HepG2 (cell line): ENCODE measurements at regions not wholly inside any gene's neighbourhood (a gene's known extent, or its start where the extent isn't known, plus 50 kb on each side); places are given as distances from the start of the nearest gene placed in this dataset.

Source experiments
- ATAC-seq: fragments of 200-7000 bp; cut with Tn5 transposase; 3 replicates; pipeline ENCODE4 v1.9.1; 2020; ENCODE audit warnings: mild to moderate bottlenecking, moderate library complexity
- BruUV-seq: library from RNA; stranded (reverse); fragments of 400-500 nt; replicated peaks from 2 replicates; lab custom pipeline; 2021; lab: Mats Ljungman, UMichigan
- CTCF ChIA-PET: fragments of 300-600 bp; formaldehyde crosslinking; extraction: SDS; loops from one replicate; lab custom pipeline; 2021; ENCODE audit warnings: low total read pairs, inconsistent platforms, low intra/inter-chr PET ratio; lab: Yijun Ruan, JAX
- POLR2A ChIA-PET: fragments of 350-600 bp; sonication (Branson Sonifier 250); formaldehyde crosslinking; loops from one replicate; lab custom pipeline; 2020; ENCODE audit warnings: antibody characterized with exemption, inconsistent platforms; lab: Yijun Ruan, JAX
- DNase-seq: peaks from one replicate; pipeline ENCODE4 v3.0.0-alpha.2; 2015; ENCODE audit warnings: low spot score
- FAIRE-seq: peaks from 3 replicates; lab custom pipeline; 2011; peaks lifted over from hg19 to GRCh38; lab: Jason Lieb, UNC
- H2AFZ ChIP-seq: one replicate; pipeline ENCODE4 v1.6.1; 2011; ENCODE audit warnings: low read length, inconsistent platforms
- H3K27ac ChIP-seq: fragments of 300-600 bp; 3 replicates; pipeline ENCODE4 v1.8.0; 2011; ENCODE audit warnings: mixed run types, mild to moderate bottlenecking, mixed read lengths, low read length, inconsistent platforms; ENCODE audit not compliant: insufficient read depth; ENCODE audit errors: extremely low read length
- H3K27me3 ChIP-seq, 2 experiments: fragments of 200-600 bp in 1 of 2; 2 replicates in 1 of 2; 3 replicates in 1 of 2; pipeline versions ENCODE4 v1.6.0 to v1.8.0; 2011; ENCODE audit warnings: low read length in 2 of 2, mild to moderate bottlenecking in 2 of 2, moderate library complexity in 2 of 2, inconsistent platforms in 1 of 2; ENCODE audit not compliant: insufficient read depth in 2 of 2, control insufficient read depth in 1 of 2
- H3K36me3 ChIP-seq, 2 experiments: fragments of 200-600 bp in 1 of 2; replicated peaks in 1 of 2; 2 replicates in 1 of 2; 3 replicates in 1 of 2; pipeline versions ENCODE4 v1.5.1 to v1.8.0; 2011; ENCODE audit warnings: low read length in 2 of 2, inconsistent platforms in 1 of 2; ENCODE audit not compliant: insufficient read depth in 2 of 2, control insufficient read depth in 1 of 2
- H3K4me1 ChIP-seq: 2 replicates; pipeline ENCODE4 v1.5.1; 2012; ENCODE audit warnings: low read length, inconsistent platforms; ENCODE audit not compliant: insufficient read depth
- H3K4me2 ChIP-seq: 2 replicates; pipeline ENCODE4 v1.6.0; 2011; ENCODE audit warnings: low read depth, low read length, inconsistent platforms
- H3K4me3 ChIP-seq, 3 experiments: fragments of 200-600 bp in 1 of 3; sonication (generic), shearing (Covaris generic) in 1 of 3; replicated peaks in 1 of 3; 2 replicates each; pipeline ENCODE4 v1.5.1; 2011 to 2016; ENCODE audit warnings: low read length in 3 of 3, inconsistent platforms in 2 of 3, low read depth in 2 of 3, mild to moderate bottlenecking in 2 of 3, control low read depth in 1 of 3, mixed read lengths in 1 of 3; ENCODE audit not compliant: insufficient read depth in 1 of 3
- H3K79me2 ChIP-seq: one replicate; pipeline ENCODE4 v1.6.1; 2011; ENCODE audit warnings: low read length, inconsistent platforms; ENCODE audit not compliant: insufficient read depth
- H3K9ac ChIP-seq: 2 replicates; pipeline ENCODE4 v1.6.0; 2011; ENCODE audit warnings: mild to moderate bottlenecking, low read depth, low read length, inconsistent platforms; ENCODE audit not compliant: insufficient read depth
- H3K9me3 ChIP-seq: 2 replicates; pipeline ENCODE4 v1.5.1; 2012; ENCODE audit warnings: mild to moderate bottlenecking, low read length
- H4K20me1 ChIP-seq: 2 replicates; pipeline ENCODE4 v1.6.0; 2011; ENCODE audit warnings: inconsistent platforms, mild to moderate bottlenecking, low read length, moderate library complexity; ENCODE audit not compliant: insufficient read depth
- ARHGAP35 ChIP-seq: sonication (generic); formaldehyde crosslinking; IDR thresholded peaks from 2 replicates; pipeline ENCODE4 v1.9.0; 2022; ENCODE audit warnings: mild to moderate bottlenecking, inconsistent platforms, moderate library complexity, missing genetic modification reagents, borderline replicate concordance
- CHCHD3 ChIP-seq: sonication (generic); formaldehyde crosslinking; IDR thresholded peaks from 2 replicates; pipeline ENCODE4 v1.8.0; 2022; ENCODE audit warnings: mild to moderate bottlenecking, missing genetic modification reagents, moderate library complexity
- MAF1 ChIP-seq: sonication (generic); formaldehyde crosslinking; IDR thresholded peaks from 2 replicates; pipeline ENCODE4 v1.5.0; 2020; ENCODE audit warnings: missing genetic modification reagents, borderline replicate concordance
- MNT ChIP-seq: fragments of 450-650 bp; IDR thresholded peaks from 2 replicates; pipeline ENCODE4 v1.6.1; 2016
- SALL1 ChIP-seq: sonication (generic); formaldehyde crosslinking; IDR thresholded peaks from 2 replicates; pipeline ENCODE4 v1.8.0; 2022; ENCODE audit warnings: mild to moderate bottlenecking, missing genetic modification reagents
- SALL2 ChIP-seq: sonication (generic); formaldehyde crosslinking; IDR thresholded peaks from 2 replicates; pipeline ENCODE4 v1.8.1; 2023; ENCODE audit warnings: mild to moderate bottlenecking, missing genetic modification reagents, inconsistent platforms
- SIX4 ChIP-seq: sonication (generic); formaldehyde crosslinking; IDR thresholded peaks from 2 replicates; pipeline ENCODE4 v1.4.0; 2020; ENCODE audit warnings: missing genetic modification reagents
- ZNF44 ChIP-seq: sonication (generic); formaldehyde crosslinking; IDR thresholded peaks from 2 replicates; pipeline ENCODE4 v1.5.1; 2020; ENCODE audit warnings: mild to moderate bottlenecking, missing genetic modification reagents
- ZNF510 ChIP-seq: sonication (generic); formaldehyde crosslinking; IDR thresholded peaks from 2 replicates; pipeline ENCODE4 v1.4.0; 2020; ENCODE audit warnings: low read depth, mild to moderate bottlenecking, missing genetic modification reagents
- ZNF775 ChIP-seq: sonication (generic); formaldehyde crosslinking; IDR thresholded peaks from 2 replicates; pipeline ENCODE4 v1.4.0; 2020; ENCODE audit warnings: missing genetic modification reagents, mild to moderate bottlenecking, moderate library complexity, borderline replicate concordance
- WGBS: methylation state at CpG from one replicate; pipeline ENCODE4 v1.1.6; 2017; ENCODE audit warnings: low lambda C conversion rate; 5-methylcytosine and 5-hydroxymethylcytosine counted together
- in situ Hi-C: cut with HindIII; loops from 2 replicates; pipeline ENCODE4 v1.10.0; 2017; ENCODE audit warnings: low pct_unique_long_range_greater_than_20kb; ENCODE audit not compliant: extremely low pct_ligation_motif_present
- intact Hi-C: fragments of 100-400 bp; cut with micrococcal nuclease; formaldehyde crosslinking; loops from one replicate; pipeline ENCODE4 v1.10.0; 2022; ENCODE audit not compliant: unreplicated experiment
- TF ChIP-seq, protein P1 (sequence below): sonication (generic); formaldehyde crosslinking; IDR thresholded peaks from 2 replicates; pipeline ENCODE4 v1.4.0; 2020; ENCODE audit warnings: missing genetic modification reagents, borderline replicate concordance

DNA sequence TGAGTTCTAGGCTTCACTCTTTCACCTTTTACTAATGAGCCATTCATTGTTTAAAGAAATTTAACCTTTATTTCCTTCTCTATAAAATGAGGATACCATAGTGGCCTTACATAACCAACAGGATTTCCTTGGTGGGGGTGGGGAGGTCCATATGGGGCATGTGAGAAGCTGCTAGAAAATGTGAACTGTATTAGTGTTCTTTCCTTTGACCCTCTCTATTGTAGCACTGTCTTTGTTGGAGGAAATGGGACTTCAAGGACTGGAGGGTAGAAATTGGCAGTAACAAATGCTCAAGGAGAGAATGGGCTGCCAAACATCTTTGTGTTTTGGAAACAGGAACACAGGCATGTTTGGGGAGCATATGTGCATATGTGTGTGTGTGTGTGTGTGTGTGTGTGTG lies 468.7 kb upstream of the ZEB2 start:
- Histone ChIP-seq H4K20me1 (no peaks in the 10 kb centered on the region), H3K4me3 (no peak overlapping the region), H3K27me3 (no peaks in the 10 kb centered on the region), H3K4me1 (no peaks in the 10 kb centered on the region), H2AFZ (no peak overlapping the region), H3K4me2 (no peak overlapping the region), H3K9ac (no peak overlapping the region), H3K36me3 (no peaks in the 10 kb centered on the region), H3K9me3 (no peaks in the 10 kb centered on the region), H3K27ac (no peak overlapping the region), H3K79me2 (no peaks in the 10 kb centered on the region)
- in situ Hi-C loops, result no loop called here
- no peak for DNase-seq
- CTCF ChIA-PET, result no interaction called here
- BruUV-seq, result no TSS peak
- POLR2A ChIA-PET, result no interaction called here
- ATAC-seq, result no peak
- no peak for FAIRE-seq
- intact Hi-C loops, result no loop called here
- no peak for TF ChIP-seq MNT
- TF ChIP-seq ZNF44 (CRISPR knock-in tag), result no peak
- no peak for TF ChIP-seq SIX4
- no peak for TF ChIP-seq SALL2 (CRISPR knock-in tag)

- no peaks in the 10 kb centered on the region for H3K27me3 ChIP-seq
- no peak for FAIRE-seq
- POLR2A ChIA-PET, result no interaction called here
- BruUV-seq, result no TSS peak
- H3K36me3 ChIP-seq, result no peaks in the 10 kb centered on the region
- DNase-seq, result no peak
- intact Hi-C loops (no loop called here), in situ Hi-C loops (no loop called here)
- TF ChIP-seq SALL1 (CRISPR knock-in tag) (no peak), ARHGAP35 (CRISPR knock-in tag) (no peak), MAF1 (CRISPR knock-in tag) (no peak), ZNF775 (CRISPR knock-in tag) (no peak), ZNF510 (CRISPR knock-in tag) (no peak), CHCHD3 (CRISPR knock-in tag) (no peak)
- TF ChIP-seq, protein P1, sequence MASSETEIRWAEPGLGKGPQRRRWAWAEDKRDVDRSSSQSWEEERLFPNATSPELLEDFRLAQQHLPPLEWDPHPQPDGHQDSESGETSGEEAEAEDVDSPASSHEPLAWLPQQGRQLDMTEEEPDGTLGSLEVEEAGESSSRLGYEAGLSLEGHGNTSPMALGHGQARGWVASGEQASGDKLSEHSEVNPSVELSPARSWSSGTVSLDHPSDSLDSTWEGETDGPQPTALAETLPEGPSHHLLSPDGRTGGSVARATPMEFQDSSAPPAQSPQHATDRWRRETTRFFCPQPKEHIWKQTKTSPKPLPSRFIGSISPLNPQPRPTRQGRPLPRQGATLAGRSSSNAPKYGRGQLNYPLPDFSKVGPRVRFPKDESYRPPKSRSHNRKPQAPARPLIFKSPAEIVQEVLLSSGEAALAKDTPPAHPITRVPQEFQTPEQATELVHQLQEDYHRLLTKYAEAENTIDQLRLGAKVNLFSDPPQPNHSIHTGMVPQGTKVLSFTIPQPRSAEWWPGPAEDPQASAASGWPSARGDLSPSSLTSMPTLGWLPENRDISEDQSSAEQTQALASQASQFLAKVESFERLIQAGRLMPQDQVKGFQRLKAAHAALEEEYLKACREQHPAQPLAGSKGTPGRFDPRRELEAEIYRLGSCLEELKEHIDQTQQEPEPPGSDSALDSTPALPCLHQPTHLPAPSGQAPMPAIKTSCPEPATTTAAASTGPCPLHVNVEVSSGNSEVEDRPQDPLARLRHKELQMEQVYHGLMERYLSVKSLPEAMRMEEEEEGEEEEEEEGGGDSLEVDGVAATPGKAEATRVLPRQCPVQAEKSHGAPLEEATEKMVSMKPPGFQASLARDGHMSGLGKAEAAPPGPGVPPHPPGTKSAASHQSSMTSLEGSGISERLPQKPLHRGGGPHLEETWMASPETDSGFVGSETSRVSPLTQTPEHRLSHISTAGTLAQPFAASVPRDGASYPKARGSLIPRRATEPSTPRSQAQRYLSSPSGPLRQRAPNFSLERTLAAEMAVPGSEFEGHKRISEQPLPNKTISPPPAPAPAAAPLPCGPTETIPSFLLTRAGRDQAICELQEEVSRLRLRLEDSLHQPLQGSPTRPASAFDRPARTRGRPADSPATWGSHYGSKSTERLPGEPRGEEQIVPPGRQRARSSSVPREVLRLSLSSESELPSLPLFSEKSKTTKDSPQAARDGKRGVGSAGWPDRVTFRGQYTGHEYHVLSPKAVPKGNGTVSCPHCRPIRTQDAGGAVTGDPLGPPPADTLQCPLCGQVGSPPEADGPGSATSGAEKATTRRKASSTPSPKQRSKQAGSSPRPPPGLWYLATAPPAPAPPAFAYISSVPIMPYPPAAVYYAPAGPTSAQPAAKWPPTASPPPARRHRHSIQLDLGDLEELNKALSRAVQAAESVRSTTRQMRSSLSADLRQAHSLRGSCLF, result no peak
- CTCF ChIA-PET, result no interaction called here
- 6% methylated on average over 2 of the region's 2 CpGs for WGBS
- H3K27ac ChIP-seq, result no peak overlapping the region
- H2AFZ ChIP-seq, result no peak overlapping the region
- H3K9me3 ChIP-seq, result no peaks in the 10 kb centered on the region
- H3K4me2 ChIP-seq, result no peak overlapping the region
- H3K4me1 ChIP-seq, result no peaks in the 10 kb centered on the region
- no peak overlapping the region for H3K4me3 ChIP-seq
- no peak for ATAC-seq
- no peaks in the 10 kb centered on the region for H4K20me1 ChIP-seq
- no peak overlapping the region for H3K9ac ChIP-seq
- no peaks in the 10 kb centered on the region for H3K79me2 ChIP-seq
These were observed 466.8 kb upstream of the ZEB2 start for GRCh38 chr2:144986691-144987090.
